B cell (primary cell): ENCODE measurements at regions not wholly inside any gene's neighbourhood (a gene's known extent, or its start where the extent isn't known, plus 50 kb on each side); places are given as distances from the start of the nearest gene placed in this dataset.

Source experiments
- ATAC-seq: fragments of 200-7000 bp; cut with Tn5 transposase; one replicate; pipeline ENCODE4 v1.10.0; 2021; ENCODE audit warnings: low read depth, mild to moderate bottlenecking, moderate number of reproducible peaks, moderate library complexity
- CTCF ChIA-PET: fragments of 350-600 bp; sonication (Branson Sonifier 250); formaldehyde crosslinking; loops from one replicate; lab custom pipeline; 2021; ENCODE audit warnings: antibody characterized with exemption, inconsistent platforms; lab: Charles Lee
- POLR2A ChIA-PET: fragments of 350-600 bp; sonication (Branson Sonifier 250); formaldehyde crosslinking; loops from one replicate; lab custom pipeline; 2021; ENCODE audit warnings: antibody characterized with exemption; lab: Charles Lee
- DNase-seq: peaks from one replicate; pipeline ENCODE4 v3.0.0; 2013
- H2AFZ ChIP-seq: 2 replicates; pipeline ENCODE4 v1.6.1; 2012; ENCODE audit warnings: mild to moderate bottlenecking, low read depth, low read length; ENCODE audit not compliant: insufficient read depth, poor library complexity, severe bottlenecking
- H3K27ac ChIP-seq, 2 donors: 1 replicate in 1 of 2; 2 replicates in 1 of 2; pipeline ENCODE4 v1.5.1; 2012 to 2013; ENCODE audit warnings: low read length in 2 of 2, mild to moderate bottlenecking in 2 of 2, moderate library complexity in 1 of 2
- H3K27me3 ChIP-seq, 4 experiments: fragments of 200-600 bp in 1 of 4; sonication (generic) in 1 of 4; replicated peaks in 1 of 4; 1 replicate in 2 of 4; 2 replicates in 2 of 4; pipeline versions ENCODE4 v1.6.1 to v1.7.0; 2013 to 2016; ENCODE audit warnings: low read length in 3 of 4, mild to moderate bottlenecking in 2 of 4, mixed read lengths in 1 of 4, moderate library complexity in 1 of 4; ENCODE audit not compliant: insufficient read depth in 4 of 4, control insufficient read depth in 3 of 4; ENCODE audit errors: control extremely low read depth in 1 of 4
- H3K36me3 ChIP-seq, 2 experiments: replicated peaks in 1 of 2; 1 replicate in 1 of 2; 2 replicates in 1 of 2; pipeline versions ENCODE4 v1.6.1 to v1.7.1; 2013; ENCODE audit warnings: low read length in 1 of 2; ENCODE audit not compliant: insufficient read depth in 2 of 2, control insufficient read depth in 1 of 2; ENCODE audit errors: control extremely low read depth in 1 of 2, extremely low read depth in 1 of 2
- H3K4me1 ChIP-seq, 2 donors: fragments of 200-600 bp in 1 of 2; sonication (generic) in 1 of 2; 1 replicate in 1 of 2; 2 replicates in 1 of 2; pipeline versions ENCODE4 v1.5.1 to v1.6.1; 2013 to 2017; ENCODE audit warnings: low read length in 2 of 2; ENCODE audit not compliant: control insufficient read depth in 2 of 2, insufficient read depth in 2 of 2
- H3K4me2 ChIP-seq: replicated peaks from 2 replicates; pipeline ENCODE3; 2012; ENCODE audit warnings: mild to moderate bottlenecking, low read depth, low read length; ENCODE audit not compliant: poor library complexity, severe bottlenecking
- H3K4me3 ChIP-seq, 5 experiments: fragments of 200-600 bp in 1 of 5; sonication (generic) in 1 of 5; 1 replicate in 3 of 5; 2 replicates in 2 of 5; pipeline versions ENCODE4 v1.5.1 to v1.7.0; 2011 to 2016; ENCODE audit warnings: low read length in 4 of 5, mild to moderate bottlenecking in 4 of 5, low read depth in 2 of 5, control low read depth in 1 of 5, moderate library complexity in 1 of 5; ENCODE audit not compliant: insufficient read depth in 1 of 5; ENCODE audit errors: control extremely low read depth in 1 of 5, extremely low read depth in 1 of 5
- H3K79me2 ChIP-seq: fragments of 200-600 bp; sonication (generic); one replicate; pipeline ENCODE4 v1.6.0; 2016; ENCODE audit warnings: low read length; ENCODE audit not compliant: control insufficient read depth, insufficient read depth
- H3K9ac ChIP-seq: fragments of 200-600 bp; sonication (generic); 2 replicates; pipeline ENCODE4 v1.6.1; 2017; ENCODE audit warnings: mild to moderate bottlenecking, low read length, moderate library complexity
- H3K9me3 ChIP-seq, 3 donors: one replicate each; pipeline versions ENCODE4 v1.6.1 to v1.7.1; 2013; ENCODE audit warnings: low read length in 2 of 3; ENCODE audit not compliant: control insufficient read depth in 2 of 3, insufficient read depth in 1 of 3; ENCODE audit errors: control extremely low read depth in 1 of 3
- H4K20me1 ChIP-seq: 2 replicates; pipeline ENCODE4 v1.6.0; 2012; ENCODE audit warnings: mild to moderate bottlenecking, low read length; ENCODE audit not compliant: insufficient read depth, control insufficient read depth, poor library complexity, severe bottlenecking
- H3K27ac Mint-ChIP-seq: one replicate; pipeline ENCODE4 v1.8.0; 2021; ENCODE audit warnings: mixed read lengths
- H3K27me3 Mint-ChIP-seq: one replicate; pipeline ENCODE4 v1.8.0; 2021; ENCODE audit warnings: mixed read lengths
- H3K4me1 Mint-ChIP-seq: one replicate; pipeline ENCODE4 v1.8.0; 2021; ENCODE audit warnings: mixed read lengths
- H3K4me3 Mint-ChIP-seq: one replicate; pipeline ENCODE4 v1.8.0; 2021; ENCODE audit warnings: mixed read lengths
- H3K9me3 Mint-ChIP-seq: one replicate; pipeline ENCODE4 v1.8.0; 2022; ENCODE audit warnings: mixed read lengths; ENCODE audit not compliant: insufficient read depth
- EZH2 ChIP-seq: IDR thresholded peaks from 2 replicates; pipeline ENCODE4 v1.6.1; 2012; ENCODE audit warnings: borderline replicate concordance, low read depth, mild to moderate bottlenecking, moderate library complexity, low read length; ENCODE audit not compliant: insufficient read depth, poor library complexity, severe bottlenecking
- WGBS: methylation state at CpG from one replicate; pipeline ENCODE4 v1.1.5; 2013; ENCODE audit warnings: missing lambda C conversion rate; ENCODE audit not compliant: insufficient coverage; 5-methylcytosine and 5-hydroxymethylcytosine counted together
- intact Hi-C: fragments of 100-400 bp; cut with micrococcal nuclease; formaldehyde crosslinking; loops from one replicate; pipeline ENCODE4 v1.10.0; 2022
- TF ChIP-seq, protein P1 (sequence below): fragments of 200-600 bp; IDR thresholded peaks from one replicate; pipeline ENCODE4 v1.8.0; 2022; ENCODE audit warnings: antibody characterized with exemption, mild to moderate bottlenecking

DNA sequence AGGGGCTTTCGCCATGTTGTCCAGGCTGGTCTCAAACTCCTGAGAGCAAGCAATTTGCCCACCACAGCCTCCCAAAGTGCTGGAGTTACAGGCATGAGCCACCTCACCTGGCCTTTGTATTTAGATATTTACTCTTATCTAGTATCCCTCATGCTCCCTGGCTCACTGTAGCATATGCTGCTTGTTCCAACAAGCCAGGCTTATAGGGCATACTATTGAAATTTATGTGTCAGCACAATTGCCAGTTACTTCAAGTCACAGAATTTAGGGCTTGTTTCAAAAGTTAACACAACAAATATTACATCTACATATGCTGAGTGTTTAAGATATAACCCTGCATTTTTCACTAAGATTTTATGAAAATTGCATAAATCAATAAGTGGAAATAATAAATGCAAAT, 469.2 kb upstream of the ZNF608 start:
- no peak overlapping the region for H3K9ac ChIP-seq
- TF ChIP-seq, protein P1, sequence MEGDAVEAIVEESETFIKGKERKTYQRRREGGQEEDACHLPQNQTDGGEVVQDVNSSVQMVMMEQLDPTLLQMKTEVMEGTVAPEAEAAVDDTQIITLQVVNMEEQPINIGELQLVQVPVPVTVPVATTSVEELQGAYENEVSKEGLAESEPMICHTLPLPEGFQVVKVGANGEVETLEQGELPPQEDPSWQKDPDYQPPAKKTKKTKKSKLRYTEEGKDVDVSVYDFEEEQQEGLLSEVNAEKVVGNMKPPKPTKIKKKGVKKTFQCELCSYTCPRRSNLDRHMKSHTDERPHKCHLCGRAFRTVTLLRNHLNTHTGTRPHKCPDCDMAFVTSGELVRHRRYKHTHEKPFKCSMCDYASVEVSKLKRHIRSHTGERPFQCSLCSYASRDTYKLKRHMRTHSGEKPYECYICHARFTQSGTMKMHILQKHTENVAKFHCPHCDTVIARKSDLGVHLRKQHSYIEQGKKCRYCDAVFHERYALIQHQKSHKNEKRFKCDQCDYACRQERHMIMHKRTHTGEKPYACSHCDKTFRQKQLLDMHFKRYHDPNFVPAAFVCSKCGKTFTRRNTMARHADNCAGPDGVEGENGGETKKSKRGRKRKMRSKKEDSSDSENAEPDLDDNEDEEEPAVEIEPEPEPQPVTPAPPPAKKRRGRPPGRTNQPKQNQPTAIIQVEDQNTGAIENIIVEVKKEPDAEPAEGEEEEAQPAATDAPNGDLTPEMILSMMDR: no peak
- TF ChIP-seq EZH2: no peak
- no peaks in the 10 kb centered on the region for H4K20me1 ChIP-seq
- ChIA-PET CTCF (no interaction called here), POLR2A (no interaction called here)
- WGBS: 100% methylated on average over 1 of the region's 1 CpG
- no peaks in the 10 kb centered on the region for H3K79me2 ChIP-seq
- Mint-ChIP-seq H3K27ac (no peak overlapping the region), H3K9me3 (peaks cover 2% of the 10 kb centered on the region), H3K27me3 (no peaks in the 10 kb centered on the region), H3K4me1 (no peaks in the 10 kb centered on the region), H3K4me3 (no peak overlapping the region)
- DNase-seq (no peak), ATAC-seq (no peak)
- no peak overlapping the region for H2AFZ ChIP-seq
- no peaks in the 10 kb centered on the region for H3K36me3 ChIP-seq
- no peak overlapping the region for H3K4me2 ChIP-seq
- no peak overlapping the region for H3K27ac ChIP-seq
- H3K27me3 ChIP-seq: no peaks in the 10 kb centered on the region
- intact Hi-C loops: no loop called here
- no peak overlapping the region for H3K4me3 ChIP-seq
- no peaks in the 10 kb centered on the region for H3K4me1 ChIP-seq
- H3K9me3 ChIP-seq: no peaks in the 10 kb centered on the region

DNA sequence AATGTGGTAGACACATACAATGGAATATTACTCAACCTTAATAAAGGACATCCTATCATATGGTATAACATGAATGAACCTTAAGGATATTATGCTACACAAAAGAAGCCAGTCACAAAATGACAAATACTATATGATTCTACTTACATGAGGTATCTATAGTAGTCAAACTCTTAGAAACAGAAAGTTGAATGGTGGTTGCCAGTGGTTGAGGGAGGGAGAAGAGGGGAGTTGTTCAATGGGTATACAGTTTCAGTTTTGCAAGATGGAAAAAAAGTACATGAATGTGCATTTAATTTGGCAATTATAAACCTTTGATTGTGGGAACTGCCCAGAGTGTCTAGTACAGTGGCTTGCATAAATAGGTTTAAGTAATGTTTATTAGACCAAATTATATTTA, 473.3 kb upstream of the ZNF608 start:
- no peak overlapping the region for H3K4me3 ChIP-seq
- H3K9me3 Mint-ChIP-seq: peaks cover 2% of the 10 kb centered on the region
- H3K79me2 ChIP-seq: no peaks in the 10 kb centered on the region
- no peak overlapping the region for H3K4me3 Mint-ChIP-seq
- H3K27ac ChIP-seq: no peak overlapping the region
- TF ChIP-seq, protein P1: no peak
- no peak for TF ChIP-seq EZH2
- no peak overlapping the region for H3K4me2 ChIP-seq
- H3K9me3 ChIP-seq: no peaks in the 10 kb centered on the region
- ATAC-seq: no peak
- intact Hi-C loops: no loop called here
- H3K27me3 Mint-ChIP-seq: no peaks in the 10 kb centered on the region
- H3K4me1 ChIP-seq: no peaks in the 10 kb centered on the region
- no peak overlapping the region for H2AFZ ChIP-seq
- no peaks in the 10 kb centered on the region for H3K27me3 ChIP-seq
- no peaks in the 10 kb centered on the region for H3K36me3 ChIP-seq
- H3K4me1 Mint-ChIP-seq: no peaks in the 10 kb centered on the region
- H3K27ac Mint-ChIP-seq: no peak overlapping the region
- no peaks in the 10 kb centered on the region for H4K20me1 ChIP-seq
- CTCF ChIA-PET: no interaction called here
- no peak for DNase-seq
- H3K9ac ChIP-seq: no peak overlapping the region
- POLR2A ChIA-PET: no interaction called here
